ENCODE measurements at regions not wholly inside any gene's neighbourhood (a gene's known extent, or its start where the extent isn't known, plus 50 kb on each side); places are given as distances from the start of the nearest gene placed in this dataset.

- peaks cover 2% of the 10 kb centered on the region for H3K27me3 Mint-ChIP-seq
- intact Hi-C loops (cut with DNase I, micrococcal nuclease), result loop anchor here in 1 of 2 experiments (10.0 kb wide), 1 partner anchor 56 kb away; no protein-coding TSS in a partner anchor
- ChIA-PET POLR2A (no interaction called here), CTCF (interaction anchor here (0.5 kb wide), 1 partner anchor 1005 kb away, joined by 3 read pairs; no protein-coding TSS in a partner anchor)
- H3K4me3 Mint-ChIP-seq, result no peak overlapping the region
- ATAC-seq (no peak), DNase-seq (no peak)
- H3K9me3 Mint-ChIP-seq (ENCODE audit: low read depth), result no peaks in the 10 kb centered on the region
- no peaks in the 10 kb centered on the region for H3K4me1 Mint-ChIP-seq
- H3K36me3 Mint-ChIP-seq (ENCODE audit: low read depth), result no peaks in the 10 kb centered on the region
- no peak overlapping the region for H3K27ac Mint-ChIP-seq
Measured at GRCh38 chr9:96080364-96080763, 204.9 kb downstream of the ERCC6L2 start.

GRCh38 chr9:96079779-96080178, 204.3 kb downstream of the ERCC6L2 start:
- CTCF ChIA-PET, result no interaction called here
- ATAC-seq (no peak), DNase-seq (no peak)
- H3K27me3 Mint-ChIP-seq, result peaks cover 2% of the 10 kb centered on the region
- POLR2A ChIA-PET, result no interaction called here
- intact Hi-C loops (cut with DNase I, micrococcal nuclease), result loop anchor here (10.0 kb wide), 2 partner anchors 55 to 235 kb away; no protein-coding TSS in a partner anchor
- H3K9me3 Mint-ChIP-seq (ENCODE audit: low read depth), result no peaks in the 10 kb centered on the region
- H3K4me1 Mint-ChIP-seq, result no peaks in the 10 kb centered on the region
- no peaks in the 10 kb centered on the region for H3K36me3 Mint-ChIP-seq (ENCODE audit: low read depth)
- H3K27ac Mint-ChIP-seq, result no peak overlapping the region
- H3K4me3 Mint-ChIP-seq, result no peak overlapping the region

- ATAC-seq (no peak), DNase-seq (no peak)
- Mint-ChIP-seq H3K36me3 (ENCODE audit: low read depth) (no peaks in the 10 kb centered on the region), H3K4me1 (no peaks in the 10 kb centered on the region), H3K27ac (no peak overlapping the region), H3K9me3 (ENCODE audit: low read depth) (no peaks in the 10 kb centered on the region), H3K27me3 (peaks cover 2% of the 10 kb centered on the region), H3K4me3 (no peak overlapping the region)
- intact Hi-C loops (cut with DNase I, micrococcal nuclease), result loop anchor here in 1 of 2 experiments (10.0 kb wide), 1 partner anchor 236 kb away; no protein-coding TSS in a partner anchor
- ChIA-PET CTCF (no interaction called here), POLR2A (no interaction called here)
Measured at GRCh38 chr9:96078897-96079490, 203.5 kb downstream of the ERCC6L2 start.

GRCh38 chr9:96075757-96076156, 200.3 kb downstream of the ERCC6L2 start:
- no peak overlapping the region for H3K4me3 Mint-ChIP-seq
- CTCF ChIA-PET, result interaction anchor here (1.1 kb wide), 1 partner anchor 94 kb away, joined by 3 read pairs; no protein-coding TSS in a partner anchor
- POLR2A ChIA-PET, result no interaction called here
- no peaks in the 10 kb centered on the region for H3K36me3 Mint-ChIP-seq (ENCODE audit: low read depth)
- H3K27ac Mint-ChIP-seq, result no peak overlapping the region
- H3K9me3 Mint-ChIP-seq (ENCODE audit: low read depth), result no peaks in the 10 kb centered on the region
- no peaks in the 10 kb centered on the region for H3K4me1 Mint-ChIP-seq
- intact Hi-C loops (cut with DNase I, micrococcal nuclease), result loop anchor here in 1 of 2 experiments (10.0 kb wide), 1 partner anchor 239 kb away; no protein-coding TSS in a partner anchor
- ATAC-seq (no peak), DNase-seq (no peak)
- peaks cover 2% of the 10 kb centered on the region for H3K27me3 Mint-ChIP-seq

- intact Hi-C loops (cut with DNase I, micrococcal nuclease), result loop anchor here in 1 of 2 experiments (10.0 kb wide), 1 partner anchor 240 kb away; no protein-coding TSS in a partner anchor
- ChIA-PET POLR2A (no interaction called here), CTCF (interaction anchor here (1.1 kb wide), 1 partner anchor 94 kb away, joined by 3 read pairs; no protein-coding TSS in a partner anchor)
- no peaks in the 10 kb centered on the region for H3K9me3 Mint-ChIP-seq (ENCODE audit: low read depth)
- no peak for DNase-seq
- no peak overlapping the region for H3K27ac Mint-ChIP-seq
- no peaks in the 10 kb centered on the region for H3K36me3 Mint-ChIP-seq (ENCODE audit: low read depth)
- no peak overlapping the region for H3K4me3 Mint-ChIP-seq
- H3K4me1 Mint-ChIP-seq, result no peaks in the 10 kb centered on the region
- ATAC-seq, result no peak
- H3K27me3 Mint-ChIP-seq, result peaks cover 2% of the 10 kb centered on the region
Measured at GRCh38 chr9:96075111-96075510, 199.6 kb downstream of the ERCC6L2 start.

GRCh38 chr9:96073531-96074480, 198.3 kb downstream of the ERCC6L2 start:
- intact Hi-C loops (cut with DNase I, micrococcal nuclease), result loop anchor here in 1 of 2 experiments (10.0 kb wide), 1 partner anchor 241 kb away; no protein-coding TSS in a partner anchor
- Mint-ChIP-seq H3K27me3 (peaks cover 3% of the 10 kb centered on the region), H3K4me3 (no peak overlapping the region), H3K9me3 (ENCODE audit: low read depth) (no peaks in the 10 kb centered on the region), H3K4me1 (no peaks in the 10 kb centered on the region), H3K27ac (no peak overlapping the region), H3K36me3 (ENCODE audit: low read depth) (no peaks in the 10 kb centered on the region)
- CTCF ChIA-PET, result no interaction called here
- ATAC-seq (no peak), DNase-seq (no peak)
- POLR2A ChIA-PET, result no interaction called here

- H3K4me1 Mint-ChIP-seq, result no peaks in the 10 kb centered on the region
- ChIA-PET POLR2A (no interaction called here), CTCF (no interaction called here)
- no peaks in the 10 kb centered on the region for H3K36me3 Mint-ChIP-seq (ENCODE audit: low read depth)
- H3K4me3 Mint-ChIP-seq, result no peak overlapping the region
- H3K9me3 Mint-ChIP-seq (ENCODE audit: low read depth), result no peaks in the 10 kb centered on the region
- intact Hi-C loops (cut with DNase I, micrococcal nuclease), result loop anchor here in 1 of 2 experiments (10.0 kb wide), 1 partner anchor 242 kb away; no protein-coding TSS in a partner anchor
- no peak overlapping the region for H3K27ac Mint-ChIP-seq
- peaks cover 3% of the 10 kb centered on the region for H3K27me3 Mint-ChIP-seq
- no peak for DNase-seq
- no peak for ATAC-seq
Measured at GRCh38 chr9:96072930-96073329, 197.4 kb downstream of the ERCC6L2 start.

- CTCF ChIA-PET, result interaction anchor here (1.6 kb wide), 1 partner anchor 146 kb away, joined by 4 read pairs; no protein-coding TSS in a partner anchor
- H3K4me3 Mint-ChIP-seq, result no peak overlapping the region
- ATAC-seq (no peak), DNase-seq (no peak)
- H3K27ac Mint-ChIP-seq, result no peak overlapping the region
- POLR2A ChIA-PET, result no interaction called here
- no peaks in the 10 kb centered on the region for H3K9me3 Mint-ChIP-seq (ENCODE audit: low read depth)
- H3K36me3 Mint-ChIP-seq (ENCODE audit: low read depth), result no peaks in the 10 kb centered on the region
- peaks cover 3% of the 10 kb centered on the region for H3K27me3 Mint-ChIP-seq
- intact Hi-C loops (cut with DNase I, micrococcal nuclease), result loop anchor here in 1 of 2 experiments (10.0 kb wide), 1 partner anchor 243 kb away; no protein-coding TSS in a partner anchor
- H3K4me1 Mint-ChIP-seq, result no peaks in the 10 kb centered on the region
Measured at GRCh38 chr9:96071815-96072124, 196.3 kb downstream of the ERCC6L2 start.

GRCh38 chr9:96071076-96071814, 195.8 kb downstream of the ERCC6L2 start:
- ChIA-PET POLR2A (no interaction called here), CTCF (interaction anchor here (0.5 to 1.6 kb wide), 6 partner anchors 10 to 943 kb away, joined by 3 to 4 read pairs (median 3); no protein-coding TSS in a partner anchor)
- peaks cover 3% of the 10 kb centered on the region for H3K27me3 Mint-ChIP-seq
- DNase-seq, result peak; percentile 53
- H3K9me3 Mint-ChIP-seq (ENCODE audit: low read depth), result no peaks in the 10 kb centered on the region
- H3K4me3 Mint-ChIP-seq, result no peak overlapping the region
- no peaks in the 10 kb centered on the region for H3K4me1 Mint-ChIP-seq
- peak; percentile 61 for ATAC-seq
- H3K27ac Mint-ChIP-seq, result no peak overlapping the region
- H3K36me3 Mint-ChIP-seq (ENCODE audit: low read depth), result no peaks in the 10 kb centered on the region
- intact Hi-C loops (cut with DNase I, micrococcal nuclease), result loop anchor here in 1 of 2 experiments (10.0 kb wide), 1 partner anchor 244 kb away; no protein-coding TSS in a partner anchor

- peaks cover 3% of the 10 kb centered on the region for H3K27me3 Mint-ChIP-seq
- DNase-seq, result no peak
- H3K9me3 Mint-ChIP-seq (ENCODE audit: low read depth), result no peaks in the 10 kb centered on the region
- H3K27ac Mint-ChIP-seq, result no peak overlapping the region
- POLR2A ChIA-PET, result no interaction called here
- ATAC-seq, result no peak
- intact Hi-C loops (cut with DNase I, micrococcal nuclease), result loop anchor here (10.0 kb wide), 3 partner anchors 145 to 465 kb away; no protein-coding TSS in a partner anchor
- H3K36me3 Mint-ChIP-seq (ENCODE audit: low read depth), result no peaks in the 10 kb centered on the region
- H3K4me1 Mint-ChIP-seq, result no peaks in the 10 kb centered on the region
- CTCF ChIA-PET, result no interaction called here
- no peak overlapping the region for H3K4me3 Mint-ChIP-seq
Measured at GRCh38 chr9:96069629-96070220, 194.2 kb downstream of the ERCC6L2 start.

- Mint-ChIP-seq H3K27ac (no peak overlapping the region), H3K4me1 (no peaks in the 10 kb centered on the region), H3K27me3 (peaks cover 2% of the 10 kb centered on the region), H3K36me3 (ENCODE audit: low read depth) (no peaks in the 10 kb centered on the region), H3K9me3 (ENCODE audit: low read depth) (no peaks in the 10 kb centered on the region), H3K4me3 (no peak overlapping the region)
- intact Hi-C loops (cut with DNase I, micrococcal nuclease), result loop anchor here (10.0 kb wide), 2 partner anchors 146 to 464 kb away; no protein-coding TSS in a partner anchor
- ChIA-PET CTCF (no interaction called here), POLR2A (no interaction called here)
- no peak for ATAC-seq
- DNase-seq, result no peak
Measured at GRCh38 chr9:96068511-96068910, 193.0 kb downstream of the ERCC6L2 start.
